ENCODE measurements at regions not wholly inside any gene's neighbourhood (a gene's known extent, or its start where the extent isn't known, plus 50 kb on each side); places are given as distances from the start of the nearest gene placed in this dataset.
A peak's percentile ranks its signal among the peaks of the same experiment; 100 is the strongest.

GRCh38 chr15:58298879-58299850 is 132.6 kb upstream of the LIPC start:
- Mint-ChIP-seq H3K4me3 (no peak overlapping the region), H3K4me1 (ENCODE audit: low read depth) (peaks cover 13% of the 10 kb centered on the region), H3K36me3 (ENCODE audit: low read depth) (no peaks in the 10 kb centered on the region), H3K27ac (no peak overlapping the region), H3K9me3 (peaks cover 16% of the 10 kb centered on the region), H3K27me3 (peaks cover 7% of the 10 kb centered on the region)

DNA sequence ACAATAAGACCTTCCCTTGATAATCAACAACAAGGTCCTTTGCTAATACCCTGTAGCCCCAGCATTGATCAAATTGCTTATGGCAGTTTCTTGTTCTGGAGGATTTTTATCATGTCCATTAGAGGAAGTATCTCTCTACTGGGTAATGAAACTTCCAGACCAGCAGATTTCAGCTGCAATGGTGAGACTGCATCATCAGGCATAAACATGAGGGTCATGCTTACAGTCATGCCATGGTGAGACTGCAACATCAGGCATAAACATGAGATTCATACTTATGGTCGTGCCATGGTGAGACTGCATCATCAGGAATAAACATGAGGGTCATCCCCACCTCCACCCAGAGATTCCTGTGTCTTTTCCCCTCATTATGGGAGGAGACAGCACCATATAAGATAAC is 129.0 kb upstream of the LIPC start:
- Mint-ChIP-seq H3K27ac (no peak overlapping the region), H3K27me3 (no peaks in the 10 kb centered on the region), H3K9me3 (no peaks in the 10 kb centered on the region), H3K36me3 (ENCODE audit: low read depth) (no peaks in the 10 kb centered on the region), H3K4me1 (ENCODE audit: low read depth) (peaks cover 6% of the 10 kb centered on the region), H3K4me3 (no peak overlapping the region)

- Mint-ChIP-seq H3K4me3 (no peak overlapping the region), H3K27me3 (no peaks in the 10 kb centered on the region), H3K9me3 (no peaks in the 10 kb centered on the region), H3K36me3 (ENCODE audit: low read depth) (no peaks in the 10 kb centered on the region), H3K27ac (no peak overlapping the region), H3K4me1 (ENCODE audit: low read depth) (peaks cover 6% of the 10 kb centered on the region)
Measured at GRCh38 chr15:58303236-58303635, 128.6 kb upstream of the LIPC start.

- H3K27me3 Mint-ChIP-seq: no peaks in the 10 kb centered on the region
- peaks cover 6% of the 10 kb centered on the region for H3K4me1 Mint-ChIP-seq (ENCODE audit: low read depth)
- no peak overlapping the region for H3K4me3 Mint-ChIP-seq
- H3K36me3 Mint-ChIP-seq (ENCODE audit: low read depth): no peaks in the 10 kb centered on the region
- no peaks in the 10 kb centered on the region for H3K9me3 Mint-ChIP-seq
- H3K27ac Mint-ChIP-seq: no peak overlapping the region
Measured at GRCh38 chr15:58306591-58307312, 125.0 kb upstream of the LIPC start.

DNA sequence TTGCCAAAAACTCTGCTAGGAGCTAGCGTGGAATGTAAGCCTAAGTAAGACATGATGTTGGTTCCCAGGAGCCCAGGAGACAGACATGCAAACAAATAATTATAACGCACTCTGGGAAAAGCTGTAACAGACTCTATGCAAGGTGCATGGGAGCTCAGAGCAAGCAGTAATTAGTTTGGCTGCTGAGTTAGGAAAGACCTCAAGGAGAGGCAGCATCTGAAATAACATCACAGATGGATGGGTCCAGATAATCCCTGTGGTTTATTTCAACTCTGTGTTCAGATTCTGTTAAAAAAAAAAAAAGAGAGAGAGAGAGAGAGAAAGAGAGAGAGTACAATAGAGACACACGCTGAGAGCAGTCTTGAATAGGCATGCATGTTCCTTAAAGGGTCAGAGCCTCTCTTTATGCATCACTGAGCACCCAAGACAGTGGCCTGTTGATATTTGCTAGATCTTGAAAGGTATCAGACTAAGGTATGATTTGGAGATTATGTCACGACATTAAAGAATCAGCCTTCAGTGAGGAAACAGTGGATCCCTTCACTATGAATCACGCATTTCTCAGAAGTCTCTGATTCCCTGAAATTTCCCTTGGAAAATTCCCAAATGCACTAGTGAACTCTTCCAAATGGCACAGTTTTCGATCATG is 124.4 kb upstream of the LIPC start:
- no peaks in the 10 kb centered on the region for H3K36me3 Mint-ChIP-seq (ENCODE audit: low read depth)
- H3K4me1 Mint-ChIP-seq (ENCODE audit: low read depth): peaks cover 6% of the 10 kb centered on the region
- H3K9me3 Mint-ChIP-seq: no peaks in the 10 kb centered on the region
- H3K27ac Mint-ChIP-seq: no peak overlapping the region
- no peak overlapping the region for H3K4me3 Mint-ChIP-seq
- no peaks in the 10 kb centered on the region for H3K27me3 Mint-ChIP-seq

GRCh38 chr15:58308742-58309355 is 122.9 kb upstream of the LIPC start:
- Mint-ChIP-seq H3K4me1 (ENCODE audit: low read depth) (peaks cover 7% of the 10 kb centered on the region), H3K27ac (no peak overlapping the region), H3K27me3 (no peaks in the 10 kb centered on the region), H3K36me3 (ENCODE audit: low read depth) (no peaks in the 10 kb centered on the region), H3K9me3 (no peaks in the 10 kb centered on the region), H3K4me3 (no peak overlapping the region)

DNA sequence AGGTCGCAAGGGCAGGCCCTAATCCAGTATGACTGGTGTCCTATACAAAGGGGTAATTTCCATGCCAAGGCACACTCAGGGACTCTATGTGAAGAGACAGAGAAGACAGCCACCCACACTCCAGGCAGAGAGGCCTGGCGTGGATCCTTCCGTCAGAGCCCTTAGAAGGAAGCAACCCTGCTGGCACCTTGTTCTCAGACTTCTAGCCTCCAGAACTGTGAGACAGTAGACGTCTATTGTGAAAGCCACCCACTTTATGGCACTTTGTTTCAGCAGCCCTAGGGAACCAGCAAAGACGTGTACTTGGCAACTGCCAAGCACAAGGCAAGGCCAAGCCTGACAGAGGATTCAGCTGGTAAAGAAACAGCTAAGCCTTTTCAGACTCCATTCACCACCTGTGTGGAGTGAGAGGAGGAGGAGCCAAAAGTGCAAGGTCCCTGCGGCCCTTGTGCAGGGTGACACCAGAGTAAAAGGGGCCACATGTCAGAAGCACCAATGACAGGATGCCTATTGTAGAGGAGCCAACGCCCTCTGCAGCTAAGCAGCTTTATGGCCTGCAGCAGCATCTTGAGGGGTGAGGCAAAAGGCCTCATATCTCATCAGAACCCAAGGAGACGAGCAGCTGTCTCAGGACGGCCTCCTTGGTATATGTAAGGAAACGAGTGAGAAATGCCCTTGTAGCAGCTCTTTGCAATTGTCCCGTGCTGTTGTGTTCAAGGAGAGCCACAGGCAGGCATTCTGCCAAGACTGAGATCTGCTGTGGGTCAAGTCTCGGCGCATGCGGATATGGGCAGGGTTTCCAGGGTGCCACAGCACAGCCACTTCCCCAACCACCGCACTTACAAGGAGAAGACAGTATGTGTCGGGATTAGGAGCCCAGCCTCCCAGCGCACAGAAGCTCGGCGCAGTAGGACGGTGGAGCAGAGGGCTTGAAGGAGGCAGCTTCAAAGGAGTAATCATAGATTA is 121.5 kb upstream of the LIPC start:
- H3K27ac Mint-ChIP-seq: no peak overlapping the region
- peaks cover 20% of the 10 kb centered on the region for H3K4me1 Mint-ChIP-seq (ENCODE audit: low read depth)
- H3K27me3 Mint-ChIP-seq: no peaks in the 10 kb centered on the region
- no peak overlapping the region for H3K4me3 Mint-ChIP-seq
- H3K9me3 Mint-ChIP-seq: no peaks in the 10 kb centered on the region
- no peaks in the 10 kb centered on the region for H3K36me3 Mint-ChIP-seq (ENCODE audit: low read depth)

DNA sequence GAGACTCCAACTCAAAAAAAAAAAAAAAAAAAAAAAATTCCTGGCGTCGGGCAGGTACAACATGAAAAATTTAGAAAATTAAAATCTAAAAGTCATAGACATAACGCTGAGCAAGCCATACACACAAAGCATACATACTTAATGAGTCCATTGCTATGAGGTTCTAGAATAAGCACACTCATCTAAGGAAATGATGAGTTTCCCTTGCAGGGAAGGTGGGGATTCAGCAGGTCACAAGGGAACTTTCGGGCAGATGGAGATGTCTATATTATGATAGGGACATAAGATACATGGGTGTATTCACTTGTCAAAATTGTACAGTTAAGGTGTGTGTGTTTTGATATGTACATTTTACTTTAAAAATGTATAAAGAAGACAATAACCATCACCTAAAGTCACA is 120.2 kb upstream of the LIPC start:
- H3K4me1 Mint-ChIP-seq (ENCODE audit: low read depth): peaks cover 33% of the 10 kb centered on the region
- no peak overlapping the region for H3K27ac Mint-ChIP-seq
- H3K4me3 Mint-ChIP-seq: no peak overlapping the region
- H3K27me3 Mint-ChIP-seq: no peaks in the 10 kb centered on the region
- no peaks in the 10 kb centered on the region for H3K36me3 Mint-ChIP-seq (ENCODE audit: low read depth)
- H3K9me3 Mint-ChIP-seq: no peaks in the 10 kb centered on the region

DNA sequence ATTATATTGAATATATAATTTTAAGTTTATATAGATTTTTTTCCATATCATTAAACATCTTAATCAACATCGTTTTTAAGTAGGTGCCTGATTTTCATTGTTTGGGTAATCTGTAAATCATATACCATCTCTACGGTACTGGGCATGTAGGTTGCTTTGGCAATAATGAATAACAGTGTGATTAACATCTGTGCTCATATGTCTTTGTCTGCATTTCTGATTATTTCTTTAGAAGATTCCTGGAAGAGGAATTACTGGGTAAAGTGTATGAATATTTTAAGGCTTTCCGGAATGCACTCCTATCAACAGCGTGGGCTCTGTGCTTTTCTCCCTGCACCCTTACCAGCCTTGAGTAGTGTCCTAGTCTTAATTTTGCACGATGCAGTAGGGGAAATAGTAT is 119.8 kb upstream of the LIPC start:
- no peaks in the 10 kb centered on the region for H3K27me3 Mint-ChIP-seq
- H3K4me3 Mint-ChIP-seq: no peak overlapping the region
- peaks cover 37% of the 10 kb centered on the region for H3K4me1 Mint-ChIP-seq (ENCODE audit: low read depth)
- peaks cover 3% of the 10 kb centered on the region for H3K9me3 Mint-ChIP-seq
- H3K36me3 Mint-ChIP-seq (ENCODE audit: low read depth): no peaks in the 10 kb centered on the region
- H3K27ac Mint-ChIP-seq: no peak overlapping the region

DNA sequence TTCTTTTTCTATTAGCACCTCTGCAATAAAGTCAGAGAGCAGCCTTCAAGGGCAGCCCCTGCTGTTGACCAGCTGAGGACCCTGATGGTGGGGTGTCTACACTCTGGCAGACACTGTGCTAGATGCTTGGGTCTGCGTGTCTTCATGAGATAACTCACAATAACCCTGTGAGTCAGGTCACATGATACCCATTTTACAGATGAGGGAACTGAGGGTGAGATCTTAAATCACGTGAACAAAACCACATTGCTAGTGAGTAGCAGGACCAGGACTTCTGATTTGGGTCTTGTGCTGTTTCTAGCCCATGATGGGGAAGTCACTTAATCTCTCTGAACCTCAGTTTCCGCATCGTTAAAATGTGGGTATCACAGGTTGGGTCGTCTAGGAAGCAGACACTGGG is 118.5 kb upstream of the LIPC start:
- Mint-ChIP-seq H3K9me3 (peaks cover 4% of the 10 kb centered on the region), H3K4me1 (ENCODE audit: low read depth) (peaks cover 40% of the 10 kb centered on the region), H3K27me3 (no peaks in the 10 kb centered on the region), H3K36me3 (ENCODE audit: low read depth) (no peaks in the 10 kb centered on the region), H3K27ac (peak overlapping the region; percentile 6), H3K4me3 (no peak overlapping the region)

DNA sequence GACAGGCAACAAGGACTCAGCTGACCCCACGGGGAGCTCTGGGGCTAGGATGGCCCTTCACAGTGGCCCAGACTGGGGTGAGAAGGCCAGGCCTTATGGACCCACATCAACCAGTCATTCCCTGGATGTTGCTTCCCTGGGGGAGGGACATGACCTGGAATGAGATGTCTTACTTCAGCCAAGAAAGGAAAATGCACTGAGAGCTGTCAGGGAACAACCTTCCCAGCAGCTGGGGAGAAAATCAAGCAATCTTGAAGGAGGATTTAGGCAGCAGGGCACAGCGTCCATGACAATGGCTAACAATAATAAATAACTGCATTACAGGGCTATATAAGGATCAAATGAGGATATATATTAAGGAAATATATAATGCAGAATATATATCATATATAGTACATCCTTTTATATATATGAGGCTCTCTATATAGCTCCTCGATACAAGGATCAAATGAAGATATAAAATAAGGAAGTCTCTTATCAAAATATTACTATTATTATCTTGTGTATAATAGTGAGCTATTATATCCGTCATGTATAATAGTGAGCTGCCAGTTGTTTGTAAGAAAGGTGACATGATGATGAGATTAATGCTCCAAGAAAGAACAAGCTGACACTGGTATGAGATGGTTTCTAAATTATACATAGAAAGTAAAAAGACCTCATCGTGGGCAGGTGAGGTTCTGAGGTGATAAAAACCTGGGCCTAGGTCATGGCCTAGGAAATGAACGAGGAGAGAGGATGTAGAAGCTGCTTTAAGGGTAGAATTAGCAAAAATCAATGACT is 117.8 kb upstream of the LIPC start:
- Mint-ChIP-seq H3K4me1 (ENCODE audit: low read depth) (peaks cover 40% of the 10 kb centered on the region), H3K27me3 (no peaks in the 10 kb centered on the region), H3K27ac (peak overlapping the region; percentile 96), H3K9me3 (peaks cover 4% of the 10 kb centered on the region), H3K4me3 (peak overlapping the region; percentile 11), H3K36me3 (ENCODE audit: low read depth) (no peaks in the 10 kb centered on the region)

DNA sequence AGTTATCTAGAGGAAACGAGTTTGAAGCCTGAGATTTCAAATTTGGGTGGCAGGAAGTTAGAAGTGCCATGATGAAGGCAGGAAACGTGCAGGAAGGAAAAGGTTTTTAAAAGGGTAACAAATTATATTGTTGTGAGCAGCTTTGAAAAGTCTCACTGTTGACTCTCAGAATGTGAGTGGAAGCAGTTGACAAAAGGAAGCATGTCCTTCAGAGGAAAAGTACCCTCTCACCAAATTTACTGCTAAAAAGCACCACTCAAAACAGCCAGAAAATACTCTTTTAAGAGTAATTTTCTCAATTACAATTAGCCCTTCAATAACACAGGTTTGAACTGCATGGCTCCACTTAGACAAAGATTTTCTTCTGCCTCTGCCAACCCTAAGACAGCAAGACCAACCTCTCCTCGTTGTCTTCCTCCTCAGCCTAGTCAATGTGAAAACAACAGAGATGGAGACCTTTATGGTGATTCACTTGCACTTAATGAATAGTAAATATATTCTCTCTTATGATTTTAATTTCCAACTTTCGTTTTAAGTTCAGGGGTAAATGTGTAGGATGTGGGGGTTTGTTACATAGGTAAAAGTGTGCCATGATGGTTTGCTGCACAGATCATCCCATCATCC is 117.1 kb upstream of the LIPC start:
- Mint-ChIP-seq H3K36me3 (ENCODE audit: low read depth) (no peaks in the 10 kb centered on the region), H3K4me3 (peak overlapping the region; percentile 11), H3K9me3 (peaks cover 4% of the 10 kb centered on the region), H3K27ac (peak overlapping the region; percentile 96), H3K4me1 (ENCODE audit: low read depth) (peaks cover 40% of the 10 kb centered on the region), H3K27me3 (no peaks in the 10 kb centered on the region)

DNA sequence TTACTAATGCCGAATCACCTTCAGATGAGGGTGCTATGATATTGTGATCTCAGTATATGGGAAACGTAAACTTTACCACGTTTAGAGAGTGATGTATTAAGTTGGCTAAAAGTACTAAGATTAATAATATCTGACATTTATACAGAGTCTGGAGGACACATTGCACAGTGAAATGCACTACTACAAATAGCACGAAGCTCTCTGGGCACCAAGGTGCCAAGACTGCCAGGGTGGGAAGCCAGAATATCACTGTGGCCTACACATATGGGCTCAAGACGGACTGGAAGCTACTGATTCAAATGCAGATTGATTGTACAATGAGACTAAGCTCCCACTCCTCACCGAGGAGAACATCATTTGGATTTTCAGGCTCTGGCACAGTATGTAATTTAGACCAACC is 113.3 kb upstream of the LIPC start:
- Mint-ChIP-seq H3K27me3 (no peaks in the 10 kb centered on the region), H3K9me3 (peaks cover 4% of the 10 kb centered on the region), H3K36me3 (ENCODE audit: low read depth) (no peaks in the 10 kb centered on the region), H3K4me3 (no peak overlapping the region), H3K27ac (no peak overlapping the region), H3K4me1 (ENCODE audit: low read depth) (peaks cover 37% of the 10 kb centered on the region)
